ENCODE measurements at regions not wholly inside any gene's neighbourhood (a gene's known extent, or its start where the extent isn't known, plus 50 kb on each side); places are given as distances from the start of the nearest gene placed in this dataset.
A peak's percentile ranks its signal among the peaks of the same experiment; 100 is the strongest.
"Not testable (repeated sequence)": the region's sequence is repeated elsewhere in the genome, so short reads cannot be mapped to it uniquely, and the experiment has no call there.

- H3K36me3 Mint-ChIP-seq: no peaks in the 10 kb centered on the region
- no peak overlapping the region for H3K4me3 Mint-ChIP-seq
- H3K9me3 Mint-ChIP-seq: no peaks in the 10 kb centered on the region
- ATAC-seq (replicated peaks): no peak
- DNase-seq: peak; percentile 3
- H3K27me3 Mint-ChIP-seq: peaks cover 0 to 9% of the 10 kb centered on the region in 2 donors
- no peak overlapping the region for H3K27ac Mint-ChIP-seq
- no peaks in the 10 kb centered on the region for H3K4me1 Mint-ChIP-seq
These were observed 833.9 kb upstream of the PRKX start for GRCh38 chrX:4547213-4547836.

- not testable (repeated sequence) for H3K27ac Mint-ChIP-seq; ATAC-seq (replicated peaks); H3K27me3 Mint-ChIP-seq; DNase-seq; H3K4me1 Mint-ChIP-seq; H3K9me3 Mint-ChIP-seq; H3K36me3 Mint-ChIP-seq; H3K4me3 Mint-ChIP-seq
These were observed 832.7 kb upstream of the PRKX start for GRCh38 chrX:4546178-4546577.

GRCh38 chrX:4528247-4528646 lies 814.8 kb upstream of the PRKX start:
- Mint-ChIP-seq H3K27ac (no peak overlapping the region), H3K36me3 (no peaks in the 10 kb centered on the region), H3K4me3 (no peak overlapping the region), H3K4me1 (no peaks in the 10 kb centered on the region), H3K27me3 (no peaks in the 10 kb centered on the region), H3K9me3 (no peaks in the 10 kb centered on the region)
- no peak for DNase-seq
- ATAC-seq (replicated peaks): no peak

- Mint-ChIP-seq H3K36me3 (no peaks in the 10 kb centered on the region), H3K4me3 (no peak overlapping the region), H3K4me1 (no peaks in the 10 kb centered on the region), H3K27me3 (no peaks in the 10 kb centered on the region), H3K9me3 (no peaks in the 10 kb centered on the region), H3K27ac (no peak overlapping the region)
- DNase-seq (no peak), ATAC-seq (replicated peaks) (no peak)
These were observed 772.5 kb upstream of the PRKX start for GRCh38 chrX:4485912-4486311.

GRCh38 chrX:4484266-4484665 lies 770.8 kb upstream of the PRKX start:
- Mint-ChIP-seq H3K4me3 (no peak overlapping the region), H3K4me1 (no peaks in the 10 kb centered on the region), H3K27me3 (no peaks in the 10 kb centered on the region), H3K36me3 (no peaks in the 10 kb centered on the region), H3K27ac (no peak overlapping the region), H3K9me3 (no peaks in the 10 kb centered on the region)
- ATAC-seq (replicated peaks) (no peak), DNase-seq (no peak)

GRCh38 chrX:4451591-4451990 lies 738.1 kb upstream of the PRKX start:
- no peaks in the 10 kb centered on the region for H3K4me1 Mint-ChIP-seq
- H3K4me3 Mint-ChIP-seq: no peak overlapping the region
- H3K27ac Mint-ChIP-seq: no peak overlapping the region
- no peak for DNase-seq
- H3K9me3 Mint-ChIP-seq: peaks cover 8 to 17% of the 10 kb centered on the region in 2 donors
- no peak for ATAC-seq (replicated peaks)
- H3K36me3 Mint-ChIP-seq: no peaks in the 10 kb centered on the region
- no peaks in the 10 kb centered on the region for H3K27me3 Mint-ChIP-seq

- Mint-ChIP-seq H3K27ac (no peak overlapping the region), H3K36me3 (no peaks in the 10 kb centered on the region), H3K9me3 (peaks cover 4 to 16% of the 10 kb centered on the region in 2 donors), H3K4me1 (no peaks in the 10 kb centered on the region), H3K4me3 (no peak overlapping the region), H3K27me3 (no peaks in the 10 kb centered on the region)
- ATAC-seq (replicated peaks) (no peak), DNase-seq (no peak)
These were observed 736.7 kb upstream of the PRKX start for GRCh38 chrX:4450177-4450576.

- no peak overlapping the region for H3K27ac Mint-ChIP-seq
- H3K27me3 Mint-ChIP-seq: no peaks in the 10 kb centered on the region
- H3K36me3 Mint-ChIP-seq: no peaks in the 10 kb centered on the region
- no peaks in the 10 kb centered on the region for H3K4me1 Mint-ChIP-seq
- no peak for DNase-seq
- no peak for ATAC-seq (replicated peaks)
- peaks cover 0 to 5% of the 10 kb centered on the region in 2 donors for H3K9me3 Mint-ChIP-seq
- no peak overlapping the region for H3K4me3 Mint-ChIP-seq
These were observed 722.5 kb upstream of the PRKX start for GRCh38 chrX:4435905-4436304.

- Mint-ChIP-seq H3K4me1 (no peaks in the 10 kb centered on the region), H3K27me3 (no peaks in the 10 kb centered on the region), H3K9me3 (no peaks in the 10 kb centered on the region), H3K36me3 (no peaks in the 10 kb centered on the region), H3K27ac (no peak overlapping the region), H3K4me3 (no peak overlapping the region)
- no peak for DNase-seq
- ATAC-seq (replicated peaks): no peak
These were observed 684.0 kb upstream of the PRKX start for GRCh38 chrX:4397471-4397870.

GRCh38 chrX:4382273-4382672 lies 668.8 kb upstream of the PRKX start:
- Mint-ChIP-seq H3K27me3 (no peaks in the 10 kb centered on the region), H3K4me1 (no peaks in the 10 kb centered on the region), H3K9me3 (peaks cover 3 to 8% of the 10 kb centered on the region in 2 donors), H3K4me3 (no peak overlapping the region), H3K27ac (no peak overlapping the region), H3K36me3 (no peaks in the 10 kb centered on the region)
- DNase-seq: no peak
- no peak for ATAC-seq (replicated peaks)

GRCh38 chrX:4380710-4381109 lies 667.3 kb upstream of the PRKX start:
- no peak for DNase-seq
- Mint-ChIP-seq H3K4me3 (no peak overlapping the region), H3K27ac (no peak overlapping the region), H3K4me1 (no peaks in the 10 kb centered on the region), H3K9me3 (peaks cover 3 to 12% of the 10 kb centered on the region in 2 donors), H3K36me3 (no peaks in the 10 kb centered on the region), H3K27me3 (no peaks in the 10 kb centered on the region)
- ATAC-seq (replicated peaks): no peak

- H3K4me1 Mint-ChIP-seq: no peaks in the 10 kb centered on the region
- H3K36me3 Mint-ChIP-seq: no peaks in the 10 kb centered on the region
- H3K9me3 Mint-ChIP-seq: peaks cover 2 to 12% of the 10 kb centered on the region in 2 donors
- H3K27me3 Mint-ChIP-seq: no peaks in the 10 kb centered on the region
- H3K4me3 Mint-ChIP-seq: no peak overlapping the region
- no peak for DNase-seq
- H3K27ac Mint-ChIP-seq: no peak overlapping the region
- no peak for ATAC-seq (replicated peaks)
These were observed 665.6 kb upstream of the PRKX start for GRCh38 chrX:4379071-4379470.

GRCh38 chrX:4373791-4374190 lies 660.3 kb upstream of the PRKX start:
- no peaks in the 10 kb centered on the region for H3K4me1 Mint-ChIP-seq
- no peak for ATAC-seq (replicated peaks)
- peaks cover 0 to 7% of the 10 kb centered on the region in 2 donors for H3K9me3 Mint-ChIP-seq
- no peak overlapping the region for H3K4me3 Mint-ChIP-seq
- H3K27ac Mint-ChIP-seq: no peak overlapping the region
- no peaks in the 10 kb centered on the region for H3K36me3 Mint-ChIP-seq
- DNase-seq: no peak
- H3K27me3 Mint-ChIP-seq: no peaks in the 10 kb centered on the region

GRCh38 chrX:4358577-4358976 lies 645.1 kb upstream of the PRKX start:
- ATAC-seq (replicated peaks): no peak
- no peak for DNase-seq
- Mint-ChIP-seq H3K4me1 (no peaks in the 10 kb centered on the region), H3K27me3 (no peaks in the 10 kb centered on the region), H3K9me3 (no peaks in the 10 kb centered on the region), H3K36me3 (no peaks in the 10 kb centered on the region), H3K4me3 (no peak overlapping the region), H3K27ac (no peak overlapping the region)

GRCh38 chrX:4322916-4323315 lies 609.5 kb upstream of the PRKX start:
- no peaks in the 10 kb centered on the region for H3K36me3 Mint-ChIP-seq
- no peak overlapping the region for H3K27ac Mint-ChIP-seq
- no peaks in the 10 kb centered on the region for H3K9me3 Mint-ChIP-seq
- DNase-seq (no peak), ATAC-seq (replicated peaks) (no peak)
- no peaks in the 10 kb centered on the region for H3K27me3 Mint-ChIP-seq
- no peak overlapping the region for H3K4me3 Mint-ChIP-seq
- no peaks in the 10 kb centered on the region for H3K4me1 Mint-ChIP-seq

- ATAC-seq (replicated peaks): no peak
- no peak overlapping the region for H3K27ac Mint-ChIP-seq
These were observed 607.0 kb upstream of the PRKX start for GRCh38 chrX:4320436-4320947.

More at GRCh38 chrX:4320436-4320947, 607.0 kb upstream of the PRKX start:
- DNase-seq: no peak
- Mint-ChIP-seq H3K36me3 (no peaks in the 10 kb centered on the region), H3K27me3 (no peaks in the 10 kb centered on the region), H3K4me3 (no peak overlapping the region), H3K9me3 (no peaks in the 10 kb centered on the region), H3K4me1 (no peaks in the 10 kb centered on the region)
